GDM1 (cell line): ENCODE measurements at regions not wholly inside any gene's neighbourhood (a gene's known extent, or its start where the extent isn't known, plus 50 kb on each side); places are given as distances from the start of the nearest gene placed in this dataset.

Experiments
- DNase-seq: peaks from one replicate; lab custom pipeline; 2025; lab: John Stamatoyannopoulos, UW

GRCh38 chr11:80144897-80145594, 704.2 kb upstream of the TENM4 start:
- no peak for DNase-seq

DNA sequence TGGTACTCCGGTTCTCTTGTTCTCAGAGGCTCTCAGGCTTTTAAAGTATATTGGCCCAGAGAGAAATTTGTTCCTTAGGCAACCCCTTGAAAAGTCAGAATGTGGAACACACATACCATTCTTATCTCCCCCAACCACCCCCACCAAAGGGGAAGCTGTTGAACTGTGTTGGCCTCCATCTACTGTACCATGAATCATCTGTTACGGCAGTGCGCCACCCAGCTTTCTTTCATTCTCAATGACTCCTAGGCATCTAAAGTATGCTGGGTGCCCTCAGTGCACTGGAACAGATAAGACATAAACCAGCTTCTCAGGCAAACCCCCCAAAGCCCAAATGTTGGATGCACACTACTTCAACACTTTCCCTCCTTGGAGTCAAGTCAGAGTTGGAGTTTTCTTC, 696.2 kb upstream of the TENM4 start:
- DNase-seq = no peak

DNA sequence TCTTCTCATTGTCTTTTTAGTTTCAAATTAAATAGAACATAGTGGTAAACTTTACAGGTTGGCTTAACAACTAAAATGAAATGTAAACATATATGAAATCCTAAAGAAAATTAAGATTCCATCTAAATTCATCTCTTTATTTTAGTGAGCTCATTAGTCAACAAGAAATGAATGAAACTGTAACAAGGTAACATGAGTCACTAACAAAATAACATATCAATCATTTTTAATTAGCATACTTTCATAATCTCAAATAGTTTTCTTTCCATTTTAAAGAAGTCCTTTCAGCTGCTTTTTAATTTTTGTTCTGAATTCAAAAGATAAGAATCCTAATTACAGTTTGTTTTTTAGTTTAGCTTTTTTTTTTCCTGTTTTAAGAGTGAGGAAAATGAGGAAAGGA, 688.6 kb upstream of the TENM4 start:
- no peak for DNase-seq

- no peak for DNase-seq
Observed at GRCh38 chr11:80122211-80122610, 681.4 kb upstream of the TENM4 start.

- no peak for DNase-seq
Observed at GRCh38 chr11:80118073-80118472, 677.2 kb upstream of the TENM4 start.

GRCh38 chr11:80116796-80117195, 676.0 kb upstream of the TENM4 start:
- no peak for DNase-seq

DNA sequence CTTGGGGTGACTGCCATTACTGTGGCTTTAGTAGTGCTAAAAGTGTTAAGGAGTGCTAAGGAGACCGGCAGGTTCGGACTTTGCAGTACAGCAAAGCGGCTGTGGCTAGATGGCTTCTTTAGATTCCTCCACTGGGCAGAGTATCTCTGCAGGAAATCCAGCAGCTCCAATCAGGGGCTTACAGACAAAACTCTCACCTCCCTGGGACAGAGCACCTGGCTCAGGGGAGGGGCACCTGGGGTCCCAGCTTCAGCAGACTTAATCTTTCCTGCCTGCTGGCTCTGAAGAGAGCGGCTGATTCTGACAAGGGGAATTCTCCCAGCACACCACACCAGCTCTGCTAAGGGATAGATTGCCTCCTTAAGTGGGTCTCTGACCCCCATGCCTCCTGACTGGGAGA, 668.8 kb upstream of the TENM4 start:
- DNase-seq = no peak

- no peak for DNase-seq
Observed at GRCh38 chr11:80109031-80109430, 668.2 kb upstream of the TENM4 start.

GRCh38 chr11:80107415-80107814, 666.6 kb upstream of the TENM4 start:
- DNase-seq = no peak

- DNase-seq = no peak
Observed at GRCh38 chr11:80104191-80104590, 663.4 kb upstream of the TENM4 start.

DNA sequence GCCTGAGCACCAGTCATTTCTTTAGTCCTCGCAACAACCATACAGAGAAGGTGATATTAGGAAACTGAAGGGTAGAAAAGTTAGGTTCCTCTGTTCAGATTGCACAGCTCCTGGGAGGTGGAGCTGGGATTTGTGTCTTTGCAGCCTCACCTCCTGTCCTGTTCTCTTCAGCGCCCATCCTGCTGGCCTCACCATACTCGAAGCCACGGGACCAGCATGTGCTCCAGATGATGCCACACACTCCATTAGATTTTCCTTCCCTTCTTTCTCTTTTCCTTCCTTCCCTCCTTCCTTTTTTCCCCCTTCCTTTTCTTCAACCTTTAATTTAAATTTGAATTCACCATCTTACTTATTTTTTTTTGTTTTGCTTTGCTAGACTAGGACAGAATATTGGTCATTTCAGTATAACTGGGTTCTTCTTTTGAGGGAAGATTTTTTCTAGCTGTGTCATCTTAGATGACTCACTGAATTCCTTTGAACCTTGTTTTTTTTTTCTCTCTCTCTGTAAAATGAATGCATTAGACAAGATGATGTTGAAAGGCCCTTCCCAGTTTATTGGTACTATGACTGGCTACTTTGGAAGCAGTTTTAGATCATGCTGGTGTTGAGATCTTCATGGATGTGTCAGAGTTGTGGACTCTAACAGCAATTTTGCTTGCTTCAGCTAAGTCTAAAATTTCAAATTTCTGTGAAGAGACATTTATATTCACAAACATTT, 662.5 kb upstream of the TENM4 start:
- DNase-seq = no peak

DNA sequence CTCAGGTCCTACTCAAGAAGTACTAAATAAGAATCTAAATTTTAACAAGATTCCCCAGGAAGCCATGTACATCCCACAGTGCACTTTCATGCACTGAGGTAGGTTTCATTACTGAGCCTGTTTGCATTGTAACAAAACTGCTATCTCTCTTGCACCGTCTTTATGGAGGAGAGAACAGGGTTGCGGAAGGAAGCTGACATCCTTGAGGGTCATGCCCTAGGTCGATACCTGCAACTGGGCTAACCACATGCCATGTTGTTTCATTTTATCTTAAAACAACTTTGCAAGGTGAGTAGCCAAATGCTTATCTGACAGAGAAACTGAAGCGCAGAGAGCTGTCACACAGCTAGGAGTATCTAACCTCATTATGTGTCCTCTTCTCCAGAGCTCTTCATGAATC, 656.3 kb upstream of the TENM4 start:
- DNase-seq = no peak

GRCh38 chr11:80096736-80097135, 655.9 kb upstream of the TENM4 start:
- no peak for DNase-seq

GRCh38 chr11:80086496-80087055, 645.7 kb upstream of the TENM4 start:
- DNase-seq = no peak

DNA sequence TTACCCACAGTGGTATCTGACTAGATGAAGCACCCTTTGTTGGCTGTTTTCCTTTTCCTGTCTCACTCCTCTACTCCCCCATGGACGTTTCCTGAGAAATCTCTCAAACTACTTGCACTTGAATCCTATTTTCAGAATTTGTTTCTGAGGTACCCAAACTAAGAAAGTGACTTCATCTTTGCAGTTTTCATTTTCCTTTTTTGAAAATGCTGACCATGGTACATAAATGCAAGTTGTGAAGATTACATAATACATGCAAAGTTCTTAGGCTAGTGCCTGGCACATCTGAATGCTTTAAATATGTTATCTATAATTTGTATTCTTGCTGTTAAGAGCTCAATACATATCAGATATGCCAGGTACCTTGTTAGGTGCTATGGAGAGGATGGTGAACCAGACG, 644.7 kb upstream of the TENM4 start:
- no peak for DNase-seq

DNA sequence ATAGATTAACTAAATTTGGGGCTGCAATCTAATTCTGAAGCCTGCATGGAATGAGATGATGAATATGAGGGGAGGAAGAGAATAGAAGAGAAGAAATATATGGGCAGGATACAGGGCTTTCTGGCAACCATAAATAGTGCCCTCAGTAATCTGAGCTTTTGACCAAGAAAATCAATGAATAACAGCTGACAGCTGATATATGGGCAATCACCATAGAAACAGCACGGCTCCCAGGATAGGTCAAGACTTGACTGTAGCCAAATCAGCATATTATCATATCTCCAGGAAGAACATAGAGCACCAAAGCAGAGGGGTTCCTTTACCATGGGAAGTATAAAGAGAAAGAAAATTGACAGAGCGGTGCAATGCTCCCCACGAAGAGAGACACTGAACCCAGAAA, 643.8 kb upstream of the TENM4 start:
- no peak for DNase-seq

DNA sequence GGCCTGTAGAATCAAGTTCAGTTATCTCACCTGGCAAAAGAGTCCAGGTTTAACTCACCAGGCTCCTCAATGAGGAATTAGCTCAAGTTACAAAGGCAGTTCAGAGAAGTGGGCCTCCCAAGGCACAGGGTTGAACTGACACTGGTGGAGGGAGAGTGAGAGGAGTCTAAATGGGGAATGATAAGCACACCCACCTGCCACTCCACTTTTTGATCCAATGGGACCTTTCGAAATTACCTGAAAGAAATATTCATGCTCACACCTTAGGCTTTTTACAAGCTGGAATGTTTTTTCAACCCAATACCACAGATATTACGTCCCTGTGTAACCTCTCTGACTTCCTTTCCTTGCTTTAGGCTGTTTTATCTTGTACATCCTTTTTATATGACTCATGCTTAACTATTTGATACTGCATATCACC, 642.7 kb upstream of the TENM4 start:
- DNase-seq = no peak

DNA sequence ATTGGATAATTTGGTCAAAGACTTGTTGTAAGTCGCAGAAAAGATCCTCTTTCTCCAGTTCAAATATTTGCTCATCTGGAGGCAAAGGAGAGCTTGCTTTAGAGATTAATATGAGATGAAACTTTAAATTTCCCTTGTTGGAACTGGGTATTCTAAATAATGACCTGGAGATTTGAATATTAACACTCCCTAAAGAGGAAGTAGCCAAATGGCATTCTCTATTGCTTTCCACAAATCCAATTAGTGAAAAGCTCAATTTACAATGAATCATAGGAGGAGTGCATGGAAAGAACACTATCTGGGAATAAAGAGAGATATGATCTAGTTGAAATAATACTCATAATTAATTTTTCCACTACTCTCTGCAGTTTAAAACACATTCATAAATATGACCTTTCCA, 641.6 kb upstream of the TENM4 start:
- no peak for DNase-seq

GRCh38 chr11:80077113-80077512, 636.3 kb upstream of the TENM4 start:
- DNase-seq = no peak

- no peak for DNase-seq
Observed at GRCh38 chr11:80074837-80075236, 634.0 kb upstream of the TENM4 start.

DNA sequence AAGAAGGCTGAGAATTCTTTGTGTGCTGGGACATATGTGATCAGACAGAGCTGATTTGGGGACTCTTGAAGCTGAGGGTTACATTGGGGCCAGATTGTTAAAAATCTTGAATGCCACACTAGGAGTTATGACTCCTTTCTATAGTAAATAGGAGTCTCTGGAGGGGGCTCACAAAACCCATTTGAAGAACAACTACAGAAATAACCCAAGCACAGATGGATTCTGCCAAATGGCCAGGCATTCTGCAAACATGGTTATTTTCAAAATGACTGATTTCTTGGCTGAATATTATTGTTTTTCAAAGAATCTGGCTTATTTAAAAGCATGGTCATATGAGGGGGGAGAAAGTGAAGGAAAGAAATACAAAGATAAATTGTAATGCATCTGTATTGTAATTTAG, 625.5 kb upstream of the TENM4 start:
- no peak for DNase-seq

DNA sequence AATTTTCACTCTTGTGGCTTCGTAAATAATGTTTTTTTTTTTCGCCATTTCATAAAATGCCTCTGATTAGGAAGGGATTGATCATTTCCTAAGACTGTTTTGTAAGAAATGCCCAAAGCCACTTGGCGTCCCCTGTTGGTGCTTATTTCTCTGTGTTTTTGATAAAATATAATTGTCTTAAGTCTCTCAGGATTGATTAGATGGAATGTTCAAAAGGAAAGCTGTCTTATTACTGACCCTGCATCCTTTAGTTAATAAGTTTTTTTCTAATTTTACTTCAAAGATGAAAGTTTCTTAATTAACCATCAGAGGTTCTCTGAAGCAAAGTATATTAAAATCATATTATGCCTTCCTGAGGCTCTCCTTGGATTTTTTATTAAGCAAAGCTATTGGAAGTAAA, 624.3 kb upstream of the TENM4 start:
- DNase-seq = no peak

- no peak for DNase-seq
Observed at GRCh38 chr11:80061056-80061455, 620.2 kb upstream of the TENM4 start.
